H9 (cell line): ENCODE measurements at regions not wholly inside any gene's neighbourhood (a gene's known extent, or its start where the extent isn't known, plus 50 kb on each side); places are given as distances from the start of the nearest gene placed in this dataset.

ENCODE experiments used
- DNase-seq: peaks from one replicate; pipeline ENCODE4 v3.0.0-alpha.2; 2017
- H2AFZ ChIP-seq: one replicate; pipeline ENCODE4 v1.6.1; 2013; ENCODE audit warnings: mild to moderate bottlenecking, low read length, control low read depth, moderate library complexity
- H2AK5ac ChIP-seq: 2 replicates; pipeline ENCODE4 v1.6.1; 2013; ENCODE audit warnings: low read length, control low read depth, mixed read lengths; ENCODE audit not compliant: insufficient read length
- H2BK120ac ChIP-seq: one replicate; pipeline ENCODE4 v1.6.1; 2013; ENCODE audit warnings: low read depth, mild to moderate bottlenecking, low read length, control low read depth, inconsistent platforms; ENCODE audit not compliant: poor library complexity, severe bottlenecking
- H2BK12ac ChIP-seq: 2 replicates; pipeline ENCODE4 v1.6.1; 2013; ENCODE audit warnings: low read length, control low read depth, mixed read lengths, low read depth; ENCODE audit not compliant: insufficient read length
- H2BK15ac ChIP-seq: 2 replicates; pipeline ENCODE4 v1.6.1; 2013; ENCODE audit warnings: low read depth, low read length, control low read depth
- H2BK20ac ChIP-seq: one replicate; pipeline ENCODE4 v1.6.1; 2013; ENCODE audit warnings: low read depth, mild to moderate bottlenecking, low read length, control low read depth, inconsistent platforms; ENCODE audit not compliant: poor library complexity, severe bottlenecking
- H2BK5ac ChIP-seq: 2 replicates; pipeline ENCODE4 v1.6.1; 2013; ENCODE audit warnings: low read length, control low read depth, mixed read lengths; ENCODE audit not compliant: insufficient read length
- H3K14ac ChIP-seq: 2 replicates; pipeline ENCODE4 v1.6.1; 2013; ENCODE audit warnings: low read length, control low read depth; ENCODE audit not compliant: insufficient read depth
- H3K18ac ChIP-seq: 2 replicates; pipeline ENCODE4 v1.6.1; 2013; ENCODE audit warnings: low read depth, mild to moderate bottlenecking, mixed read lengths, low read length, control low read depth; ENCODE audit not compliant: insufficient read length
- H3K23ac ChIP-seq: 2 replicates; pipeline ENCODE4 v1.6.1; 2013; ENCODE audit warnings: low read length, control low read depth, mixed read lengths, low read depth; ENCODE audit not compliant: insufficient read length
- H3K23me2 ChIP-seq: 2 replicates; pipeline ENCODE4 v1.6.1; 2013; ENCODE audit warnings: low read depth, mild to moderate bottlenecking, mixed read lengths, low read length, control low read depth; ENCODE audit not compliant: insufficient read length, poor library complexity, severe bottlenecking
- H3K27ac ChIP-seq: 2 replicates; pipeline ENCODE4 v1.5.1; 2013; ENCODE audit warnings: low read length, control low read depth, mixed read lengths, low read depth; ENCODE audit not compliant: insufficient read length
- H3K27me3 ChIP-seq: 2 replicates; pipeline ENCODE4 v1.6.1; 2013; ENCODE audit warnings: low read length, control low read depth, inconsistent platforms; ENCODE audit not compliant: insufficient read depth
- H3K4ac ChIP-seq: 2 replicates; pipeline ENCODE4 v1.6.1; 2013; ENCODE audit warnings: low read depth, mild to moderate bottlenecking, control low read depth, inconsistent platforms, low read length, moderate library complexity
- H3K4me1 ChIP-seq: 2 replicates; pipeline ENCODE4 v1.6.1; 2013; ENCODE audit warnings: low read length, control low read depth, inconsistent platforms; ENCODE audit not compliant: insufficient read depth
- H3K4me2 ChIP-seq: 2 replicates; pipeline ENCODE4 v1.6.1; 2013; ENCODE audit warnings: low read length, control low read depth, mixed read lengths; ENCODE audit not compliant: insufficient read length, insufficient read depth
- H3K56ac ChIP-seq: 2 replicates; pipeline ENCODE4 v1.6.1; 2013; ENCODE audit warnings: low read depth, mild to moderate bottlenecking, mixed read lengths, low read length, control low read depth; ENCODE audit not compliant: insufficient read length
- H3K79me1 ChIP-seq: 2 replicates; pipeline ENCODE4 v1.6.1; 2013; ENCODE audit warnings: low read depth, mild to moderate bottlenecking, moderate library complexity, low read length, control low read depth, inconsistent platforms; ENCODE audit not compliant: insufficient read depth, poor library complexity, severe bottlenecking
- H3K79me2 ChIP-seq: 2 replicates; pipeline ENCODE4 v1.6.1; 2013; ENCODE audit warnings: low read length, control low read depth, inconsistent platforms; ENCODE audit not compliant: insufficient read depth
- H3K9ac ChIP-seq: 2 replicates; pipeline ENCODE4 v1.6.1; 2013; ENCODE audit warnings: low read length, control low read depth, mixed read lengths; ENCODE audit not compliant: insufficient read length; ENCODE audit errors: extremely low read depth
- H3K9me3 ChIP-seq: one replicate; pipeline ENCODE4 v1.6.1; 2013; ENCODE audit warnings: low read depth, low read length, inconsistent platforms; ENCODE audit not compliant: control insufficient read depth
- H3T11ph ChIP-seq: one replicate; pipeline ENCODE4 v1.6.1; 2013; ENCODE audit warnings: mild to moderate bottlenecking, low read length, control low read depth, inconsistent platforms
- H4K20me1 ChIP-seq: one replicate; pipeline ENCODE4 v1.6.1; 2013; ENCODE audit not compliant: control insufficient read depth, insufficient read length, insufficient read depth
- H4K5ac ChIP-seq: 2 replicates; pipeline ENCODE4 v1.6.1; 2013; ENCODE audit warnings: low read depth, mild to moderate bottlenecking, mixed read lengths, low read length, control low read depth; ENCODE audit not compliant: insufficient read length
- H4K8ac ChIP-seq: replicated peaks from 2 replicates; pipeline ENCODE4 v1.6.1; 2013; ENCODE audit warnings: low read length, control low read depth, mixed read lengths, low read depth; ENCODE audit not compliant: insufficient read length
- H4K91ac ChIP-seq: 2 replicates; pipeline ENCODE4 v1.6.1; 2013; ENCODE audit warnings: low read depth, mild to moderate bottlenecking, moderate library complexity, mixed read lengths, low read length, control low read depth; ENCODE audit not compliant: insufficient read length
- H3K27ac Mint-ChIP-seq, 3 experiments: 2 replicates in 2 of 3; 3 replicates in 1 of 3; pipeline ENCODE4 v1.8.0; 2020 to 2021; ENCODE audit warnings: mixed read lengths in 3 of 3, mild to moderate bottlenecking in 1 of 3, moderate library complexity in 1 of 3
- H3K27me3 Mint-ChIP-seq: 2 replicates; pipeline ENCODE4 v1.8.0; 2021; ENCODE audit warnings: low read depth, mild to moderate bottlenecking, moderate library complexity, mixed read lengths
- H3K36me3 Mint-ChIP-seq, 3 experiments: 2 replicates in 2 of 3; 3 replicates in 1 of 3; pipeline ENCODE4 v1.8.0; 2020 to 2021; ENCODE audit warnings: low read depth in 3 of 3, mixed read lengths in 3 of 3; ENCODE audit not compliant: insufficient read depth in 1 of 3
- H3K4me1 Mint-ChIP-seq, 2 experiments: 2 replicates each; pipeline ENCODE4 v1.8.0; 2020; ENCODE audit warnings: mixed read lengths in 2 of 2
- H3K4me3 Mint-ChIP-seq, 2 experiments: 2 replicates in 1 of 2; 3 replicates in 1 of 2; pipeline ENCODE4 v1.8.0; 2020 to 2021; ENCODE audit warnings: mild to moderate bottlenecking in 2 of 2, mixed read lengths in 2 of 2, moderate library complexity in 1 of 2
- H3K9me3 Mint-ChIP-seq, 2 experiments: 2 replicates in 1 of 2; 3 replicates in 1 of 2; pipeline ENCODE4 v1.8.0; 2020; ENCODE audit warnings: mild to moderate bottlenecking in 2 of 2, mixed read lengths in 2 of 2, moderate library complexity in 1 of 2
- WGBS: extraction: QIAGEN DNeasy Blood & Tissue Kit; methylation state at CpG from one replicate; pipeline ENCODE4 v1.1.7; 2013; ENCODE audit warnings: missing lambda C conversion rate, low lambda C conversion rate, mixed read lengths; ENCODE audit not compliant: insufficient read length; ENCODE audit errors: extremely low coverage; 5-methylcytosine and 5-hydroxymethylcytosine counted together
- TF ChIP-seq, protein P1 (sequence below): fragments of 200-600 bp; sonication (generic); conservative IDR thresholded peaks from 3 replicates; pipeline ENCODE4 v1.8.0; 2021; ENCODE audit warnings: antibody characterized with exemption, mild to moderate bottlenecking

DNA sequence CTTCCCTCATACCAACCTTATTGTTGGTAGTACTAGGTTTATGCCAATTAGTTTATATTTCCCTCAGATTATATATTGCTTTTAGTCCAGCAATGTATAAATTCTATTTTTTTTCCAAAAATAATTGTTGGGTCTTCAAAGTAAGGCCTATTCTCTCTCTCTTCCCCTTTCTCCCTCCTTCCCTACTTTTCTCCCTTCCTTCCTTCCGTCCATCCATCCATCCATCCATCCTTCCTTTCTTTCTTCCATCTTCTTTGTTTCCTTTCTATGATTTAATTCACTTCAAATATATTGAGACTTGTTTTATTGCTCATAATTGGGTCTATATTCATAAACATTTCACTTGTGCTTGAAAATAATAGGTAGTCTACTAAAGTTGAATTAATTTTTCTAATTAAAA is 1259.2 kb downstream of the FSCB start:
- no peak overlapping the region for H2AK5ac ChIP-seq
- TF ChIP-seq, protein P1, sequence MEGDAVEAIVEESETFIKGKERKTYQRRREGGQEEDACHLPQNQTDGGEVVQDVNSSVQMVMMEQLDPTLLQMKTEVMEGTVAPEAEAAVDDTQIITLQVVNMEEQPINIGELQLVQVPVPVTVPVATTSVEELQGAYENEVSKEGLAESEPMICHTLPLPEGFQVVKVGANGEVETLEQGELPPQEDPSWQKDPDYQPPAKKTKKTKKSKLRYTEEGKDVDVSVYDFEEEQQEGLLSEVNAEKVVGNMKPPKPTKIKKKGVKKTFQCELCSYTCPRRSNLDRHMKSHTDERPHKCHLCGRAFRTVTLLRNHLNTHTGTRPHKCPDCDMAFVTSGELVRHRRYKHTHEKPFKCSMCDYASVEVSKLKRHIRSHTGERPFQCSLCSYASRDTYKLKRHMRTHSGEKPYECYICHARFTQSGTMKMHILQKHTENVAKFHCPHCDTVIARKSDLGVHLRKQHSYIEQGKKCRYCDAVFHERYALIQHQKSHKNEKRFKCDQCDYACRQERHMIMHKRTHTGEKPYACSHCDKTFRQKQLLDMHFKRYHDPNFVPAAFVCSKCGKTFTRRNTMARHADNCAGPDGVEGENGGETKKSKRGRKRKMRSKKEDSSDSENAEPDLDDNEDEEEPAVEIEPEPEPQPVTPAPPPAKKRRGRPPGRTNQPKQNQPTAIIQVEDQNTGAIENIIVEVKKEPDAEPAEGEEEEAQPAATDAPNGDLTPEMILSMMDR = no peak
- H4K8ac ChIP-seq = no peak overlapping the region
- no peak overlapping the region for H2AFZ ChIP-seq
- 88% methylated on average over 1 of the region's 1 CpG for WGBS
- Mint-ChIP-seq H3K27me3 (peaks cover 2% of the 10 kb centered on the region; the same call in 1 of the 2 replicates), H3K9me3 (peaks cover 5 to 6% of the 10 kb centered on the region in 2 experiments; a peak in 3 of 5 replicates), H3K4me1 (no peaks in the 10 kb centered on the region), H3K27ac (no peak overlapping the region), H3K4me3 (no peak overlapping the region), H3K36me3 (peaks cover 0 to 6% (median 2%) of the 10 kb centered on the region in 3 experiments; a peak in 4 of 7 replicates)
- H3K4me2 ChIP-seq = no peak overlapping the region
- no peak overlapping the region for H3K27ac ChIP-seq
- no peak overlapping the region for H2BK20ac ChIP-seq
- H2BK15ac ChIP-seq = no peak overlapping the region
- H3K23ac ChIP-seq = no peak overlapping the region
- H3K23me2 ChIP-seq = no peaks in the 10 kb centered on the region
- H4K5ac ChIP-seq = no peak overlapping the region
- H3K4me1 ChIP-seq = no peaks in the 10 kb centered on the region
- no peak overlapping the region for H3T11ph ChIP-seq
- H3K9ac ChIP-seq = no peak overlapping the region
- H3K14ac ChIP-seq = no peak overlapping the region
- H3K27me3 ChIP-seq = no peaks in the 10 kb centered on the region
- no peaks in the 10 kb centered on the region for H3K79me1 ChIP-seq
- no peak overlapping the region for H2BK12ac ChIP-seq
- no peak for DNase-seq
- no peak overlapping the region for H3K4ac ChIP-seq
- H3K9me3 ChIP-seq = no peaks in the 10 kb centered on the region
- H4K20me1 ChIP-seq = no peaks in the 10 kb centered on the region
- H4K91ac ChIP-seq = no peak overlapping the region
- H2BK5ac ChIP-seq = no peak overlapping the region
- H3K18ac ChIP-seq = no peak overlapping the region
- no peak overlapping the region for H2BK120ac ChIP-seq
- no peaks in the 10 kb centered on the region for H3K79me2 ChIP-seq
- H3K56ac ChIP-seq = no peak overlapping the region
